ENCODE measurements at regions not wholly inside any gene's neighbourhood (a gene's known extent, or its start where the extent isn't known, plus 50 kb on each side); places are given as distances from the start of the nearest gene placed in this dataset.

- no peak overlapping the region for H2BK15ac ChIP-seq (ENCODE audit: low read depth, low read length)
- no peak overlapping the region for H2BK120ac ChIP-seq (ENCODE audit: low read depth, low read length)
- dilution Hi-C loops (cut with HindIII; ENCODE audit: low sequenced_read_pairs, unreplicated experiment) (no loop called here), intact Hi-C loops (cut with micrococcal nuclease) (no loop called here), in situ Hi-C loops (cut with MboI; ENCODE audit: low sequenced_read_pairs) (no loop called here)
- DNase-seq (no peak), ATAC-seq (ENCODE audit: low read depth) (no peak)
- H4K91ac ChIP-seq (ENCODE audit: insufficient read depth, low read depth, low read length): no peak overlapping the region
- no peak overlapping the region for H3K4me3 ChIP-seq (ENCODE audit: insufficient read depth, low read depth, low read length)
- POLR2A ChIA-PET (ENCODE audit: unreplicated experiment): no interaction called here
- no peak overlapping the region for H4K8ac ChIP-seq (ENCODE audit: low read depth in 2 of 2, low read length in 2 of 2)
- H3K4me2 ChIP-seq (ENCODE audit: low read depth, low read length): no peak overlapping the region
- H3K56ac ChIP-seq (ENCODE audit: extremely low read depth, insufficient read depth, low read length): no peak overlapping the region
- no peak overlapping the region for H2AK9ac ChIP-seq (replicated peaks; ENCODE audit: low read depth, low read length, poor library complexity)
- H3K4me1 ChIP-seq (ENCODE audit: control insufficient read depth, insufficient read depth, low read length): no peaks in the 10 kb centered on the region
- H2BK20ac ChIP-seq (ENCODE audit: low read depth, low read length): no peak overlapping the region
- no peaks in the 10 kb centered on the region for H3K27me3 ChIP-seq (ENCODE audit: control insufficient read depth, insufficient read depth, low read length)
- no peak overlapping the region for H3K18ac ChIP-seq (ENCODE audit: low read depth, low read length)
- no peaks in the 10 kb centered on the region for H3K36me3 ChIP-seq (ENCODE audit: control insufficient read depth, insufficient read depth, low read length)
- BruUV-seq (replicated peaks): no TSS peak
- no peak for TF ChIP-seq USF2 (IDR thresholded peaks at IDR 0.05; ENCODE audit: low read depth, low read length)
- no peak for TF ChIP-seq CHD1 (IDR thresholded peaks at IDR 0.05; ENCODE audit: low read depth, low read length)
- TF ChIP-seq MAFK (IDR thresholded peaks at IDR 0.05; ENCODE audit: low read depth, low read length): peak; percentile 85
- no peak overlapping the region for H4K5ac ChIP-seq (ENCODE audit: low read depth, low read length)
- no peaks in the 10 kb centered on the region for H4K20me1 ChIP-seq (ENCODE audit: insufficient read depth, low read length)
- no peak overlapping the region for H3K9ac ChIP-seq (ENCODE audit: low read depth, low read length)
- no peak overlapping the region for H3K14ac ChIP-seq (replicated peaks; ENCODE audit: low read depth, low read length)
- no peak overlapping the region for H3K27ac ChIP-seq (ENCODE audit: insufficient read depth, low read length)
- H3K79me1 ChIP-seq (ENCODE audit: low read depth in 1 of 2, low read length in 2 of 2): no peaks in the 10 kb centered on the region
- H3K4ac ChIP-seq (ENCODE audit: low read depth, low read length): no peak overlapping the region
- H2AFZ ChIP-seq (replicated peaks; ENCODE audit: low read length, poor library complexity): no peak overlapping the region
- no peaks in the 10 kb centered on the region for H3K9me3 ChIP-seq (ENCODE audit: control insufficient read depth, insufficient read depth, low read length)
- CTCF ChIA-PET: no interaction called here
- H3K23ac ChIP-seq (ENCODE audit: low read depth, low read length): no peak overlapping the region
- no peak overlapping the region for H2AK5ac ChIP-seq (ENCODE audit: low read depth, low read length)
- no peak overlapping the region for H2BK5ac ChIP-seq (ENCODE audit: low read depth, low read length, poor library complexity, severe bottlenecking)
- H3K9me1 ChIP-seq (ENCODE audit: insufficient read depth, low read length): no peaks in the 10 kb centered on the region
These were observed 147.4 kb downstream of the IL15 start for GRCh38 chr4:141783770-141784169.

Data from IMR-90 (cell line).